Astrocyte (in vitro differentiated cells and primary cell): ENCODE measurements at regions not wholly inside any gene's neighbourhood (a gene's known extent, or its start where the extent isn't known, plus 50 kb on each side); places are given as distances from the start of the nearest gene placed in this dataset.

Experiments used
- DNase-seq: peaks from one replicate; pipeline ENCODE4 v3.0.0-alpha.2; 2010; ENCODE audit warnings: low read depth
- FAIRE-seq: peaks from 2 replicates; lab custom pipeline; 2011; peaks lifted over from hg19 to GRCh38; lab: Jason Lieb, UNC
- H2AFZ ChIP-seq: 2 replicates; pipeline ENCODE4 v1.6.0; 2012; ENCODE audit warnings: low read depth, low read length, inconsistent platforms
- H3K27ac ChIP-seq: 2 replicates; pipeline ENCODE4 v1.5.1; 2011; ENCODE audit warnings: low read depth, low read length, inconsistent platforms
- H3K27me3 ChIP-seq: 2 replicates; pipeline ENCODE4 v1.6.0; 2011; ENCODE audit warnings: low read length, inconsistent platforms; ENCODE audit not compliant: insufficient read depth
- H3K36me3 ChIP-seq: 2 replicates; pipeline ENCODE4 v1.5.1; 2011; ENCODE audit warnings: low read length, inconsistent platforms; ENCODE audit not compliant: insufficient read depth
- H3K4me1 ChIP-seq: 2 replicates; pipeline ENCODE4 v1.5.1; 2011; ENCODE audit warnings: low read length, inconsistent platforms; ENCODE audit not compliant: insufficient read depth
- H3K4me2 ChIP-seq: 2 replicates; pipeline ENCODE4 v1.6.0; 2012; ENCODE audit warnings: low read length, inconsistent platforms
- H3K4me3 ChIP-seq: 2 replicates; pipeline ENCODE4 v1.5.1; 2011; ENCODE audit warnings: low read depth, mild to moderate bottlenecking, low read length, inconsistent platforms; ENCODE audit not compliant: insufficient read depth
- H3K79me2 ChIP-seq: 2 replicates; pipeline ENCODE4 v1.6.0; 2012; ENCODE audit warnings: mild to moderate bottlenecking, low read length, inconsistent platforms; ENCODE audit not compliant: insufficient read depth
- H3K9ac ChIP-seq: 2 replicates; pipeline ENCODE4 v1.6.0; 2012; ENCODE audit warnings: mild to moderate bottlenecking, low read length, inconsistent platforms
- H3K9me3 ChIP-seq: 2 replicates; pipeline ENCODE4 v1.5.1; 2012; ENCODE audit warnings: low read depth, mild to moderate bottlenecking, low read length, inconsistent platforms; ENCODE audit not compliant: insufficient read depth
- H4K20me1 ChIP-seq: 2 replicates; pipeline ENCODE4 v1.6.0; 2012; ENCODE audit warnings: low read length, inconsistent platforms; ENCODE audit not compliant: insufficient read depth
- H3K27ac Mint-ChIP-seq: one replicate; pipeline ENCODE4 v1.8.0; 2021; ENCODE audit warnings: mild to moderate bottlenecking, mixed read lengths; ENCODE audit not compliant: unreplicated experiment
- H3K27me3 Mint-ChIP-seq: one replicate; pipeline ENCODE4 v1.8.0; 2021; ENCODE audit warnings: low read depth, mixed read lengths; ENCODE audit not compliant: unreplicated experiment
- H3K36me3 Mint-ChIP-seq: one replicate; pipeline ENCODE4 v1.8.0; 2021; ENCODE audit warnings: low read depth, mixed read lengths; ENCODE audit not compliant: unreplicated experiment
- H3K4me1 Mint-ChIP-seq: one replicate; pipeline ENCODE4 v1.8.0; 2021; ENCODE audit warnings: low read depth, mixed read lengths; ENCODE audit not compliant: unreplicated experiment
- H3K4me3 Mint-ChIP-seq: one replicate; pipeline ENCODE4 v1.8.0; 2021; ENCODE audit warnings: mild to moderate bottlenecking, moderate library complexity, mixed read lengths; ENCODE audit not compliant: unreplicated experiment
- H3K9me3 Mint-ChIP-seq: one replicate; pipeline ENCODE4 v1.8.0; 2021; ENCODE audit warnings: mild to moderate bottlenecking, mixed read lengths; ENCODE audit not compliant: unreplicated experiment
- EZH2 ChIP-seq: IDR thresholded peaks from 2 replicates; pipeline ENCODE4 v1.6.1; 2012; ENCODE audit warnings: mild to moderate bottlenecking, low read length, inconsistent platforms; ENCODE audit not compliant: insufficient read depth
- TF ChIP-seq, protein P1 (sequence below): IDR thresholded peaks from 2 replicates; pipeline ENCODE4 v1.5.1; 2011; ENCODE audit warnings: low read depth, mild to moderate bottlenecking, inconsistent platforms, low read length, moderate library complexity; ENCODE audit not compliant: insufficient read depth

DNA sequence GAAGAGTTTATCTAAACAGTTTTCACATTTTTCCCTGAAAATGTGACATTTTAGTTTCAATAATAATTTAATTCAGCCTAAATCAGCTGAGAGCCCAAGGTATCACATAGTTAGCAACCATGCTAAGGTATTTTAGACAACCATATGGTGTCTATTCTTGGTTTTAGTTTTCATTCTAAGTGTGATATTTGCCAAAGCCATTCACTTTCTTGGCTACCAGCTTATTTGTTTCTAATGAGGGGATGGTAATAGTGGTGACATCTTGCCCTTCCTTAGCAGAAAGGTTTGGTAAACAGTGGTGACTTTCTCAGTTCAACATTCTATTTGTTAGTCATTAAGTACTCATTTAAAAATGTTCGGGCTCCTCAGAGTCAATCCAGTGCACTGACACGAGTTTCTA is 854.9 kb upstream of the HTR2C start:
- H3K27ac Mint-ChIP-seq, result no peak overlapping the region
- no peak overlapping the region for H3K27ac ChIP-seq
- H3K36me3 Mint-ChIP-seq, result no peaks in the 10 kb centered on the region
- FAIRE-seq, result no peak
- H3K36me3 ChIP-seq, result no peaks in the 10 kb centered on the region
- peaks cover 4% of the 10 kb centered on the region for H3K9me3 Mint-ChIP-seq
- no peaks in the 10 kb centered on the region for H3K27me3 Mint-ChIP-seq
- no peak overlapping the region for H3K4me3 Mint-ChIP-seq
- H3K4me1 ChIP-seq, result no peaks in the 10 kb centered on the region
- no peaks in the 10 kb centered on the region for H3K79me2 ChIP-seq
- H3K9me3 ChIP-seq, result no peaks in the 10 kb centered on the region
- H4K20me1 ChIP-seq, result no peaks in the 10 kb centered on the region
- no peak overlapping the region for H3K9ac ChIP-seq
- no peaks in the 10 kb centered on the region for H3K27me3 ChIP-seq
- H3K4me1 Mint-ChIP-seq, result peaks cover 8% of the 10 kb centered on the region
- no peak overlapping the region for H3K4me3 ChIP-seq
- DNase-seq, result no peak
- H3K4me2 ChIP-seq, result no peak overlapping the region
- H2AFZ ChIP-seq, result no peak overlapping the region
- TF ChIP-seq, protein P1, sequence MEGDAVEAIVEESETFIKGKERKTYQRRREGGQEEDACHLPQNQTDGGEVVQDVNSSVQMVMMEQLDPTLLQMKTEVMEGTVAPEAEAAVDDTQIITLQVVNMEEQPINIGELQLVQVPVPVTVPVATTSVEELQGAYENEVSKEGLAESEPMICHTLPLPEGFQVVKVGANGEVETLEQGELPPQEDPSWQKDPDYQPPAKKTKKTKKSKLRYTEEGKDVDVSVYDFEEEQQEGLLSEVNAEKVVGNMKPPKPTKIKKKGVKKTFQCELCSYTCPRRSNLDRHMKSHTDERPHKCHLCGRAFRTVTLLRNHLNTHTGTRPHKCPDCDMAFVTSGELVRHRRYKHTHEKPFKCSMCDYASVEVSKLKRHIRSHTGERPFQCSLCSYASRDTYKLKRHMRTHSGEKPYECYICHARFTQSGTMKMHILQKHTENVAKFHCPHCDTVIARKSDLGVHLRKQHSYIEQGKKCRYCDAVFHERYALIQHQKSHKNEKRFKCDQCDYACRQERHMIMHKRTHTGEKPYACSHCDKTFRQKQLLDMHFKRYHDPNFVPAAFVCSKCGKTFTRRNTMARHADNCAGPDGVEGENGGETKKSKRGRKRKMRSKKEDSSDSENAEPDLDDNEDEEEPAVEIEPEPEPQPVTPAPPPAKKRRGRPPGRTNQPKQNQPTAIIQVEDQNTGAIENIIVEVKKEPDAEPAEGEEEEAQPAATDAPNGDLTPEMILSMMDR, result no peak
- no peak for TF ChIP-seq EZH2

DNA sequence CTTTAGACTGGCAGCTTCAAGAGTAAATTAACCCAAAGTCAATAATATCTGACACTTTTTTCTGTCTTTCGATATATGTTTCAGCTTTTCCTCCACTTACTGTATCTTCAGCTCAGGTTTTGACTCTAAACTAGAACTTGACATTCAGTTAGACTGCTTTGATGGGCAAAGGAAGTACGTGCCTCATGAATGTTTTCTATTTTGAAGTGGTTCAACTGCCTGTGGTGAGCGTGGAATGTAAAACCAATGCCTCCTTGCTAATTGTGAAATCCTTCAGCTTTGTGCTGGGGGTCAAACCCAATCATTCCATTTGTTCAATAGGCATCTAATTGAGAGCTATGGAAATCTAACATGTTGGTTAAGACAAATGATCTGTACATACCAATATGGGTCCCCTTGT is 857.0 kb upstream of the HTR2C start:
- no peaks in the 10 kb centered on the region for H3K4me1 ChIP-seq
- H3K36me3 ChIP-seq, result no peaks in the 10 kb centered on the region
- Mint-ChIP-seq H3K36me3 (no peaks in the 10 kb centered on the region), H3K27ac (no peak overlapping the region), H3K27me3 (no peaks in the 10 kb centered on the region), H3K4me3 (no peak overlapping the region), H3K9me3 (peaks cover 3% of the 10 kb centered on the region), H3K4me1 (peaks cover 8% of the 10 kb centered on the region)
- H3K27me3 ChIP-seq, result no peaks in the 10 kb centered on the region
- H3K9me3 ChIP-seq, result no peaks in the 10 kb centered on the region
- H3K4me2 ChIP-seq, result no peak overlapping the region
- H4K20me1 ChIP-seq, result no peaks in the 10 kb centered on the region
- H3K4me3 ChIP-seq, result no peak overlapping the region
- FAIRE-seq, result no peak
- no peak overlapping the region for H3K27ac ChIP-seq
- no peak overlapping the region for H2AFZ ChIP-seq
- TF ChIP-seq, protein P1, result no peak
- TF ChIP-seq EZH2, result no peak
- no peak for DNase-seq
- H3K9ac ChIP-seq, result no peak overlapping the region
- H3K79me2 ChIP-seq, result no peaks in the 10 kb centered on the region

DNA sequence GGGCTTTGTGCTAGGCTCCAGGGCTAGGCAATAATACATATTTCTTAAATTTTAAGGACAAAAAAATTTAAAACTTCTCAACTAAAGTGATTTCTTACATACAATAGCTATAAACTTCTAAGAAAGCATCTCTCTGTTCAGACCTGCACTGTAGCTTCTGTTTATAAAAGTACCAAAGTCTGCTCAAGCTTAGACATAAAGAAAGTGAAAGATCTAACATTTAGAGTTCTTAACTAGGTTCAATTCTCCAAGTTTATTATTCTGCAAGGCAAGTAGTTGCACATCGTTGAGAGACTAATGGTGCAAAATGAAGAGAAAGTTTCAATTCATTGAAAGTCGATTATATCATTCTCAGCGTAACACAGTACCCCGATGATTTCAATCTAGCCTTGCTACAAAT is 857.4 kb upstream of the HTR2C start:
- H3K4me1 ChIP-seq, result no peaks in the 10 kb centered on the region
- no peak overlapping the region for H3K4me3 ChIP-seq
- no peaks in the 10 kb centered on the region for H3K36me3 Mint-ChIP-seq
- no peaks in the 10 kb centered on the region for H3K9me3 ChIP-seq
- H3K27ac ChIP-seq, result no peak overlapping the region
- FAIRE-seq, result peak; percentile 52
- DNase-seq, result no peak
- H3K27ac Mint-ChIP-seq, result no peak overlapping the region
- no peaks in the 10 kb centered on the region for H4K20me1 ChIP-seq
- no peaks in the 10 kb centered on the region for H3K27me3 ChIP-seq
- no peak overlapping the region for H3K9ac ChIP-seq
- H2AFZ ChIP-seq, result no peak overlapping the region
- no peak overlapping the region for H3K4me3 Mint-ChIP-seq
- no peaks in the 10 kb centered on the region for H3K36me3 ChIP-seq
- H3K79me2 ChIP-seq, result no peaks in the 10 kb centered on the region
- peaks cover 8% of the 10 kb centered on the region for H3K4me1 Mint-ChIP-seq
- TF ChIP-seq, protein P1, result no peak
- H3K4me2 ChIP-seq, result no peak overlapping the region
- peaks cover 3% of the 10 kb centered on the region for H3K9me3 Mint-ChIP-seq
- H3K27me3 Mint-ChIP-seq, result no peaks in the 10 kb centered on the region
